ENCODE measurements at regions not wholly inside any gene's neighbourhood (a gene's known extent, or its start where the extent isn't known, plus 50 kb on each side); places are given as distances from the start of the nearest gene placed in this dataset.

DNA sequence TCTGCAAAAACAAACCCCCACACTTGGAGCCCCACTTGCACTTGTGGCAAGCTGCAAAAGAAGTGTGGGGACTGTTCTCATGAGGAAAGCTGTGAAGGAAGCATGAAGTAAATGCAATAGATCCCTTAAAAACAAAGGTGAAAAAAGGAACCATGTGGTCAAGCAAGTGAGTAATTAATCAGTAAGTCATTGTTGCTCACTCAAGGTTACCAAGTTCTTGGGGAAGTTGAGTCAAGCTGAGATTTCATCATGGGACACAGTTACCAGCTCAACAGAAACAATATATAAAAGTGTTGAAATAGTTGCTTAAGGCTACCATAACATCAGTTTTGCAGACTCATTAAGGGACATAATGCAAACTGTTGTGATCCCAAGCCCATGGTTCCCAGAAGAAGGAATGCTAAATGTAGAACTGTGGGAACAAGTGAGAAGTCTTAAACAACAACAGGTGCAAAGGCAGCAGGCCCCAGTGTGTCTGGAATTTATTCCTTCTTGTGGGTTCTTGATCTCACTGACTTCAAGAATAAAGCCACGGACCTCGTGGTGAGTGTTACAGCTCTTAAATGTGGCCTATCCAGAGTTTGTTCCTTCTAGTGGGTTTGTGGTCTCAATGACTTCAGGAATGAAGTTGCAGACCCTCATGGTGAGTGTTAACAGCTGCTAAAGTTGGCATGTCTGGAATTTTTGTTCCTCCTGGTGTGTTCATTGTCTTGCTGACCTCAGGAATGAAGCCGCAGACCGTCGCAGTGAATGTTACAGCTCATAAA lies 336.3 kb upstream of the RBMY1B start:
- no peak for DNase-seq (ENCODE audit: low read depth in 2 of 2)

- DNase-seq (ENCODE audit: low read depth in 2 of 2), result no peak
Observed at GRCh38 chrY:21175505-21175904, 335.6 kb upstream of the RBMY1B start.

- DNase-seq (ENCODE audit: low read depth in 2 of 2), result no peak
Observed at GRCh38 chrY:21177306-21177800, 333.8 kb upstream of the RBMY1B start.

- no peak for DNase-seq (ENCODE audit: low read depth in 2 of 2)
Observed at GRCh38 chrY:21178281-21178680, 332.9 kb upstream of the RBMY1B start.

DNA sequence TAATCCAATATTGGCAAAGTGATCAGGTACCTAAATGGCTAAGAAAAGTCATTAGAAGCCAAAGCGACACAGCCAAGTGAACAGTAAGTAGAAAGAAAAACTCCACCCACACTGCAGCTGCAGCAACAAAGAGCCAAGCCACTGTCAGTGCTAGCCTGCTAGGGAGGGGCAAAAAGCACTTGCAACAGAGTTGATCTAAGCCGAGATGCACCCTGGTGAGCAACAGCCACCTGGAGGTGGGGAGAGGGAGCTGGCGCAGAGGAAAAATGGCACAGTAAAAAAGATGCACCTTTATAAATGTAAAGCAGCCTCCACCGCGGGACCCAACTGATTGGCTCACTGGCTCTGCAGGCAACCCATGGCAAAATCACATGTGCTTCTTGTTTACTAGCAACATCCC lies 330.2 kb upstream of the RBMY1B start:
- peak in 1 of 2 donors; percentile 2 for DNase-seq (ENCODE audit: low read depth in 2 of 2)

DNA sequence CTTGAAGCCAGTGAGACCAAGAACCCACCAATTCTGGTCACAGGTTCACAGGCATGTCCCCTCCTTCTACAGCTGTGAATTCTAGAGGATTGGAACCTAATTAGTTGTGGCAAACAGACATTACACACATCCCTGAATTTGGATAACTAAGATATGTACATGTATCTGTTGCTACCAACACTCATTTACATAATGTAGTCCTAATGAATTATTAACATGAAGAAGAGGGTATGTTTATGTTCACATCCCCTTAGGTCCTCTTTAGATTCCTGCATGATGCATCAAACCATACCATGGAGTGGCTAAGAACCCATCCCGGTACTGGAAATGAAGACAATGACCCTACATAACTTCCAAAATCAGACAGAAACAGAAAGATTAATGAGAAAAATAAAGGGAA lies 326.9 kb upstream of the RBMY1B start:
- no peak for DNase-seq (ENCODE audit: low read depth in 2 of 2)

- no peak for DNase-seq (ENCODE audit: low read depth in 2 of 2)
Observed at GRCh38 chrY:21185419-21186105, 325.6 kb upstream of the RBMY1B start.

DNA sequence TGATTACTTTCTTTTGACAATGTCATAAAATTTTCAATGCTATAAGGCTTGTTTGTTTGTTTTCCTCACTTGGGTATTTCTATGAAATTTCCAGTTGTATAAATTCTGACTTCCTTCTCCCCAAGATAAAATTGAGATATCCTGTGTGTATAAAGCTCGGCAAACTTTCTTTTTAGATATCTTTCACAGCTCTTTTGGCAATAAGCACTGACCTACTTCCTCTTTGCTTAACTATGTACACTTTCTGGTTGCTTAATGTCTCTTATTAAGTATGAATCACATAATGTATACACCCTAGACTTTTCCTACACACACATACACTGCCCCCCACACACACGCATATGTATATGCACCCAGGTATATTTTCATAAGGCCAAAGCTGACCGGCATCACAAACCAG lies 318.4 kb upstream of the RBMY1B start:
- no peak for DNase-seq (ENCODE audit: low read depth in 2 of 2)

GRCh38 chrY:21200246-21200645 lies 310.9 kb upstream of the RBMY1B start:
- DNase-seq (ENCODE audit: low read depth in 2 of 2), result no peak

DNA sequence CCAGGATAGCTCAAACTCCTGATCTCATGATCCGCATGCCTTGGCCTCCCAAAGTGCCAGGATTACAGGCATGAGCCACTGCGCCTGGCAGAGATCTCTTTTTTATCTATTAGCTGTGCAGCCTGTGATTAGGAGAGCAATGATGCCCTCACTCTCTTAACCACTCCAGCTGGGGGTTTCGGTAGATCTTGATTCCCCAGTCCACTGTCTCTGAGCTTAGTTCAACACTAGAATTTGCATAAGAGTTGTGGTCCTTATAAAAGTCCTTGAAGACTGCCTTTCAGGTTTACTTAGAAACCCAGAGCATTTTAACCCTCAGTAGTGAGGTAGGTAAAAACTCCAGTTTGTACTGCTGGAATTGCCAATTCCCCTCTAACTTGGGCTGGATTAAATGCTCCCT lies 283.3 kb upstream of the RBMY1B start:
- DNase-seq (ENCODE audit: low read depth in 2 of 2), result no peak

DNA sequence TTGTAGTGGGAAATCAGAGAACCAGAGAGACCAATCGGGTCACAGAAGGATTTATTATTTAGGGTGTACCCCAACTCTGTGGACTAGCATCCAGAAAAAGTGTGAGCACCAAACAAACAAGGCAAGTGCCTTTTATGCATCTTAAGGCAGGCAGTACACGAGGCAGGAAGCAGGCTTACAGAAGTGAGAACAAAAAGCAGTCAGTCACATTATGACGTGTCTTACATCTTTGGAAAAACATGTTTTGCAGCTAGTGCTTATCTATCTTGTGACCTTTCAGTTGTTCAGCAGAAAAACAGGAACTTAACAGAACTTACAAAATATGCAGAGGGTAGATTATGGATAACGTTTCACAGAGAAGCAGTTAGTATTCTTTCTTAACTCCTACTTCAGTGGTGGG lies 270.9 kb upstream of the RBMY1B start:
- no peak for DNase-seq (ENCODE audit: low read depth in 2 of 2)

- no peak for DNase-seq (ENCODE audit: low read depth in 2 of 2)
Observed at GRCh38 chrY:21240662-21241310, 270.4 kb upstream of the RBMY1B start.

DNA sequence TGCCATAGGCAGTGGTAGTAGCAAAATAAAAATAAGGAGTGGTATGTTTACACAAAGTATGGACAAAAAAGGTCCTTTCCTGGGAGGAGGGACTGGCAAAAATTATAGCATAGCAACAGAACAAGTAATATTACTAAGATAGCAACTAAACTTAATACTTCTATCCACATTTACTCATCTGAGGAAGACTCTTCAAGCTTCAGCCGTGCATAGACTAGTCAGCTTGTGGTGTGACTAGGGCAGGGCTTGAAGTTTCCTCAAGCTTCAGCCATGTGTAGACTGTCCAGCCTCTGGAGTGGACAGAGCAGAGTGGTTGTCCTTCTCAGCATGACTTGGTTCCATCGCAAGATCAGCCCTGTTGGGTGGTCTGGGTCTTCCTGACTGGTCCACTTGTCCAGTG lies 268.3 kb upstream of the RBMY1B start:
- DNase-seq (ENCODE audit: low read depth in 2 of 2), result no peak

DNA sequence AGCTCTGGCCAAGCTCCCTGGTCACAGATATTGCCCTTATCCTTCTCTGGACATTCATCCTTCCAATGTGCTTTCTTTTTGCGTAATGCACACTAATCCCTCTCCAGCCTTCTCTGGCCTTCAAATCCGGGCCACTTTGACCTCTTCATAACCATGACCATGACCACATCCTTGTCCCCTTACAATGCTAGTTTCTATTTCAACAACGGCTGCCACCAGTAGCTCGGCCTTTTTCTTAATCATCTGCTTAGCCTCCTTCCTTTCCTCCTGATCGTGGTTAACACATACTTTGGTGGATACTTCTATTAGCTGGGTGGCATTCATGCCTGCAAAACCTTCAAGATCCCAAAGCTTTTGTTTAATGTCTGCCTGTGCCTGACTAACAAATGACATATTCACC lies 264.4 kb upstream of the RBMY1B start:
- DNase-seq (ENCODE audit: low read depth in 2 of 2), result no peak

DNA sequence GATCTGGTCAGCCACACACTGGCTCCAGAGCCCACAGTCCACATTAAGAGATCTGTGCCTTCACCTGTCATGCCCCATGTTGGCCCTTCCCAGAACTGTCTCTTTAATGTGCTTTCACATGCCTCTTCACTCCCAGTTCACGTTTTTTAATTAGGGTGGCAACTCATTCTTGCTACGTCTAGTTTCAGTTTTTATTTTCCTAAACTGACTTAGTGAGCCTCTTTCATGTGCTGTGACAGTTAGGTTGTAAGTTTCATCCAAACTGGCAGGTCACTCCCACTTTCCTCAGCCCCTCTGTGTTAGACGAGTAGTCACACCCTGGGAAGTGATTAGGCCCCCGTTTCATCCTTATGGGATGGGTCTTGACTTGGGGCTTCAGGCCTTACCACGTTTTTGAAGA lies 262.5 kb upstream of the RBMY1B start:
- no peak for DNase-seq (ENCODE audit: low read depth in 2 of 2)

DNA sequence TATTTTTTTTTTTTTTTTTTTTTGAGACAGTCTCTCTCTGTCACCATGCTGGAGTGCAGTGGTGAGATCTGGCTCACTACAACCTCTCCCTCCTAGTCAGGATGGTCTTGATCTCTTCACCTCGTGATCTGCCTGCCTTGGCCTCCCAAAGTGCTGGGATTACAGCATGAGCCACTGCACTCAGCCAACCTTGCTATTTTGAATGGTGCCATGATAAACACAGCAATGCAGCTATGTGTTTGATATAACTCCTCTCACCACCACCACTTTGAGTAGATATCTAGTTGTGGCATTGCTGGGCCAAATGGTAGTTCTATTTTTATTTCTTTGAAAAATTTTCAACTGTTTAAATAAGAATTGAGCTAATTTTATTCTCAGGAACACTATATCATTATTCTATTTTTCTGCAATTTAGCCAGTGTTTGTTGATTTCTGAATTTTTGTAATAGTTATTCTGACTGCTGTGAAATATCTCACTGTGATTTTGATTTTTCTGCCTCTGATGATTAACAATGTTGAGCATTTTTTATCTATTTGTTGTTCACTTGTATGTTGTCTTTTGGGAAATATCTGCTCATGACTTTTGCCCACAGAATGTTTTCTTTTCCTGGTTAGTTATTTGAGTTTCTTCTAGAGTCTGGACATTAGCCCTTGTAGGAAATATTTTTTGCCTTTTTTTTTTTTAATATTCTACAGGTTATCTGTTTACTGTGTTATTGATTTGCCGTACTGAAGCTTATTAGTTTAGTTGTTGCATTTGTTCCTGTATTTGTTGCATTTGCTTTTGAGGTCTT lies 257.5 kb upstream of the RBMY1B start:
- no peak for DNase-seq (ENCODE audit: low read depth in 2 of 2)

DNA sequence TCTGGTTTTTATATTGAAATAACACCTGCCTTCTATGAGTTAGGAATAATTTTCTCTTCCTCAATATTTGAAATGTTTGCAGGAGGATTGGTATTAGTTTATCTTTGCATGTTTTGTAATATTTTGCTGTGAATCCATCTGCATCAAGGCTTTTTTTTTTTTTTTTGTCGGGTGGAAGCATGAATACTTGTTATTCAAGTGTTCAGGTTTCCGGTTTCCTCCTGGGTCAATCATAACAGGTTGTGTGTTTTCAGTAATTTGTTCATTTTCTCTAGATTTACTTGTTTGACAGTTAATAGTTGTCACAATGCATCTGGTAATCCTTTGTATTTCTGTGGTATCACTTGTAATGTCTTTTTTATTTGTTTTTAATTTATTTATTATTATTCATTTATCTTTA lies 256.7 kb upstream of the RBMY1B start:
- no peak for DNase-seq (ENCODE audit: low read depth in 2 of 2)

GRCh38 chrY:21256820-21257219 lies 254.3 kb upstream of the RBMY1B start:
- no peak for DNase-seq (ENCODE audit: low read depth in 2 of 2)

GRCh38 chrY:21259707-21260106 lies 251.4 kb upstream of the RBMY1B start:
- DNase-seq (ENCODE audit: low read depth in 2 of 2), result no peak

DNA sequence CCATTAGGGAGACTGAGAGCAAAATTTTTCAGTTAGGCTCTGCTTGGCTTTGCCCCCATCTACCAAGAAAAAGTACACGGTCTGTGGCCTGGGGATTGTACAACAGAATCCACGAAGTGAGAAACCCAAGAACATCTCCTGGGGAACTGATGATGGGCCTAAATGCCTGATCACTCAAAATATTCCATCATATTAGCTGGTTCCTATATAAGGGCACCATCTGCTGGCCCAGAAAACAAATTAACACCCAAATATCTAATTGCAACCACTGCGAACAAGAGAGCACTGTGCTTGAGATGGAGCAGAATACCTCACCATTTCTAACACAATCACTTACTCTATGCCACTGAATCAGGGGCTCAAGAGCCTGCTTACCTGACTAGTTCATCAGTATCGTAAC lies 250.8 kb upstream of the RBMY1B start:
- no peak for DNase-seq (ENCODE audit: low read depth in 2 of 2)

DNA sequence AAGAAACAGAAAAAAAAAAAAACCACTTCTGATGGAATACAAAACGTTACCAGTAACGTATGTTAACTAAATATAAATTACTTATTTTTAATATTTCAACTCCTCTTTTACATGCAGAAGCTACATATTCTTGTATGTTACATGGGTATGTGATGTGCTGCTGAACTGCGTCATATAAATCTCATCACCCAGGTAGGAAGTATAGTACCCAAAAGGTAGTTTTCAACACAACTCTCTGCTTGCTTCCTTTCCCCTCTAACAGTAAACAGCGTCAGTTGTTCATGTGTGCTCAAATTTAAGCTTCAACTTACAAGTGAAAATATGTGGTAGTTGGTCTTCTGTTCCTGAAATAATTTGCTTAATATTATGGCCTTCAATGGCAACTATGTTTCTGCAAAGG lies 250.0 kb upstream of the RBMY1B start:
- no peak for DNase-seq (ENCODE audit: low read depth in 2 of 2)

- no peak for DNase-seq (ENCODE audit: low read depth in 2 of 2)
Observed at GRCh38 chrY:21266751-21267150, 244.4 kb upstream of the RBMY1B start.
